A673 (cell line): ENCODE measurements at regions not wholly inside any gene's neighbourhood (a gene's known extent, or its start where the extent isn't known, plus 50 kb on each side); places are given as distances from the start of the nearest gene placed in this dataset.

Experiments used
- EZH2 ChIP-seq: fragments of 200-600 bp; sonication (generic); IDR thresholded peaks from 2 replicates; pipeline ENCODE4 v1.6.1; 2017; ENCODE audit warnings: borderline replicate concordance, low read depth, mild to moderate bottlenecking, mixed read lengths, antibody characterized with exemption, low read length; ENCODE audit not compliant: poor library complexity, severe bottlenecking
- TF ChIP-seq, protein P1 (sequence below): fragments of 300-800, 200-600 bp; sonication (generic); conservative IDR thresholded peaks from 2 replicates; pipeline ENCODE4 v1.5.1; 2017; ENCODE audit warnings: low read depth, mild to moderate bottlenecking, antibody characterized with exemption, low read length, moderate library complexity, mixed read lengths

DNA sequence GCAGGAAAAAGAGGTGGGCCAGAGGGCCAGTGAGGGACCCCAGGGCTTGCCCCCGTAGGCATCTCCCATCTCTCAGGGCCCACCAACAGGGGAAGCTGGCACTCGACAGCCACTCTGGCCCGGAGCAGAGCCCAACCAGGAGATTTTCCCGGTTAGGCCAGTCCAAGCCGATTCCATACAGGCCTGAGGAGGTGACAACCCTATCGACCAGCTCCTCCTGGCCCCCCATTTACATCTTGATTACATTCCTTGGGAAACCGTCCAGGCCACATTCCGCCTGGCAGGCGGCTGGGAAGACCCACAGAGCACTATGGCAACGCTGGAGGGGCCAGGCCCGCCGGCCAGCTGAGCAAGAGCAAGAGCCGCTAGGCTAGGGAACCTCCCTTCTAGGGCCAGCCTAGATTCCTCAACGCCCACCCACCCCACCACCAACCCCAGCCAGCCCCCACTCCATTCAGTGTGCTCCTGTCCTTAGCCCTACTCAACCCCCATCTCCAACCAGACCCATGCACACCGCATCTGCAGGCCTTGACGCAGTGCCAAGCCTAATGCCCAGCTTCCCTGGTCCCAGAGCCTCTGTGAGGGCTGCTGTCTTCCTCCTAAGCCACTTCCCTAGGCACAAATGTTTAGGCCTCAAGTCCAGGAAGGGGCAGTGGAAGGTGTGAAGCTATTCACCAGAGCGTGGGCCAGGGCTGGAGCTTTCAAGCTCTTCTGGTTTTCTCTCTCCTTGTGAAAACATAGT, 161.2 kb downstream of the EFNB1 start:
- TF ChIP-seq, protein P1, sequence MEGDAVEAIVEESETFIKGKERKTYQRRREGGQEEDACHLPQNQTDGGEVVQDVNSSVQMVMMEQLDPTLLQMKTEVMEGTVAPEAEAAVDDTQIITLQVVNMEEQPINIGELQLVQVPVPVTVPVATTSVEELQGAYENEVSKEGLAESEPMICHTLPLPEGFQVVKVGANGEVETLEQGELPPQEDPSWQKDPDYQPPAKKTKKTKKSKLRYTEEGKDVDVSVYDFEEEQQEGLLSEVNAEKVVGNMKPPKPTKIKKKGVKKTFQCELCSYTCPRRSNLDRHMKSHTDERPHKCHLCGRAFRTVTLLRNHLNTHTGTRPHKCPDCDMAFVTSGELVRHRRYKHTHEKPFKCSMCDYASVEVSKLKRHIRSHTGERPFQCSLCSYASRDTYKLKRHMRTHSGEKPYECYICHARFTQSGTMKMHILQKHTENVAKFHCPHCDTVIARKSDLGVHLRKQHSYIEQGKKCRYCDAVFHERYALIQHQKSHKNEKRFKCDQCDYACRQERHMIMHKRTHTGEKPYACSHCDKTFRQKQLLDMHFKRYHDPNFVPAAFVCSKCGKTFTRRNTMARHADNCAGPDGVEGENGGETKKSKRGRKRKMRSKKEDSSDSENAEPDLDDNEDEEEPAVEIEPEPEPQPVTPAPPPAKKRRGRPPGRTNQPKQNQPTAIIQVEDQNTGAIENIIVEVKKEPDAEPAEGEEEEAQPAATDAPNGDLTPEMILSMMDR, result no peak
- TF ChIP-seq EZH2, result no peak
